ENCODE measurements at regions not wholly inside any gene's neighbourhood (a gene's known extent, or its start where the extent isn't known, plus 50 kb on each side); places are given as distances from the start of the nearest gene placed in this dataset.
A peak's percentile ranks its signal among the peaks of the same experiment; 100 is the strongest.

- intact Hi-C loops (cut with DNase I, micrococcal nuclease) = no loop called here
- H3K9me3 ChIP-seq = no peaks in the 10 kb centered on the region
- peaks cover 15% of the 10 kb centered on the region for H3K4me1 ChIP-seq (ENCODE audit: low read depth)
- TF ChIP-seq CTCF (IDR thresholded peaks at IDR 0.05) = no peak
- no peak overlapping the region for H3K4me3 ChIP-seq
- ATAC-seq = no peak
- DNase-seq = no peak
- H3K36me3 ChIP-seq (ENCODE audit: low read depth) = no peaks in the 10 kb centered on the region
Measured at GRCh38 chr14:34027130-34027989, 76.5 kb upstream of the EGLN3 start.

- TF ChIP-seq CTCF (IDR thresholded peaks at IDR 0.05) = no peak
- no peak overlapping the region for H3K4me3 ChIP-seq
- H3K36me3 ChIP-seq (ENCODE audit: low read depth) = no peaks in the 10 kb centered on the region
- peaks cover 9% of the 10 kb centered on the region for H3K4me1 ChIP-seq (ENCODE audit: low read depth)
- intact Hi-C loops (cut with DNase I, micrococcal nuclease) = no loop called here
- DNase-seq (no peak), ATAC-seq (no peak)
- H3K9me3 ChIP-seq = no peaks in the 10 kb centered on the region
Measured at GRCh38 chr14:34025325-34026017, 74.6 kb upstream of the EGLN3 start.

GRCh38 chr14:34024768-34025144 lies 73.9 kb upstream of the EGLN3 start:
- no peak for DNase-seq
- ATAC-seq = no peak
- Histone ChIP-seq H3K36me3 (ENCODE audit: low read depth) (no peaks in the 10 kb centered on the region), H3K4me1 (ENCODE audit: low read depth) (peaks cover 8% of the 10 kb centered on the region), H3K9me3 (no peaks in the 10 kb centered on the region), H3K4me3 (no peak overlapping the region)
- intact Hi-C loops (cut with DNase I, micrococcal nuclease) = no loop called here
- no peak for TF ChIP-seq CTCF (IDR thresholded peaks at IDR 0.05)

- no peak for TF ChIP-seq CTCF (IDR thresholded peaks at IDR 0.05)
- H3K9me3 ChIP-seq = no peaks in the 10 kb centered on the region
- H3K36me3 ChIP-seq (ENCODE audit: low read depth) = no peaks in the 10 kb centered on the region
- intact Hi-C loops (cut with DNase I, micrococcal nuclease) = no loop called here
- no peak overlapping the region for H3K4me3 ChIP-seq
- H3K4me1 ChIP-seq (ENCODE audit: low read depth) = peaks cover 8% of the 10 kb centered on the region
- peak in 2 of 3 donors; percentile 39 to 40 for DNase-seq
- ATAC-seq = peak; percentile 85
Measured at GRCh38 chr14:34023824-34024767, 73.2 kb upstream of the EGLN3 start.

GRCh38 chr14:34021096-34021495 lies 70.2 kb upstream of the EGLN3 start:
- H3K4me1 ChIP-seq (ENCODE audit: low read depth) = peaks cover 8% of the 10 kb centered on the region
- intact Hi-C loops (cut with DNase I, micrococcal nuclease) = no loop called here
- H3K4me3 ChIP-seq = no peak overlapping the region
- DNase-seq (no peak), ATAC-seq (no peak)
- H3K9me3 ChIP-seq = no peaks in the 10 kb centered on the region
- no peak for TF ChIP-seq CTCF (IDR thresholded peaks at IDR 0.05)
- H3K36me3 ChIP-seq (ENCODE audit: low read depth) = no peaks in the 10 kb centered on the region
